DOHH2 (cell line): ENCODE measurements at regions not wholly inside any gene's neighbourhood (a gene's known extent, or its start where the extent isn't known, plus 50 kb on each side); places are given as distances from the start of the nearest gene placed in this dataset.

Experiments used
- EZH2phosphoT487 ChIP-seq: fragments of 200-600 bp; sonication (generic); IDR thresholded peaks from 2 replicates; pipeline ENCODE4 v1.6.1; 2017; ENCODE audit warnings: borderline replicate concordance, mild to moderate bottlenecking, antibody characterized with exemption, low read length, moderate library complexity, mixed read lengths
- TF ChIP-seq, protein P1 (sequence below): fragments of 200-600 bp; sonication (generic); IDR thresholded peaks from one replicate; pipeline ENCODE4 v1.5.1; 2014; ENCODE audit warnings: antibody characterized with exemption, mild to moderate bottlenecking, low read depth, low read length; ENCODE audit not compliant: poor library complexity, severe bottlenecking

- no peak for TF ChIP-seq EZH2phosphoT487
- TF ChIP-seq, protein P1, sequence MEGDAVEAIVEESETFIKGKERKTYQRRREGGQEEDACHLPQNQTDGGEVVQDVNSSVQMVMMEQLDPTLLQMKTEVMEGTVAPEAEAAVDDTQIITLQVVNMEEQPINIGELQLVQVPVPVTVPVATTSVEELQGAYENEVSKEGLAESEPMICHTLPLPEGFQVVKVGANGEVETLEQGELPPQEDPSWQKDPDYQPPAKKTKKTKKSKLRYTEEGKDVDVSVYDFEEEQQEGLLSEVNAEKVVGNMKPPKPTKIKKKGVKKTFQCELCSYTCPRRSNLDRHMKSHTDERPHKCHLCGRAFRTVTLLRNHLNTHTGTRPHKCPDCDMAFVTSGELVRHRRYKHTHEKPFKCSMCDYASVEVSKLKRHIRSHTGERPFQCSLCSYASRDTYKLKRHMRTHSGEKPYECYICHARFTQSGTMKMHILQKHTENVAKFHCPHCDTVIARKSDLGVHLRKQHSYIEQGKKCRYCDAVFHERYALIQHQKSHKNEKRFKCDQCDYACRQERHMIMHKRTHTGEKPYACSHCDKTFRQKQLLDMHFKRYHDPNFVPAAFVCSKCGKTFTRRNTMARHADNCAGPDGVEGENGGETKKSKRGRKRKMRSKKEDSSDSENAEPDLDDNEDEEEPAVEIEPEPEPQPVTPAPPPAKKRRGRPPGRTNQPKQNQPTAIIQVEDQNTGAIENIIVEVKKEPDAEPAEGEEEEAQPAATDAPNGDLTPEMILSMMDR: no peak
Measured at GRCh38 chr12:47412601-47413236, 293.1 kb downstream of the RPAP3 start.
